ENCODE measurements at regions not wholly inside any gene's neighbourhood (a gene's known extent, or its start where the extent isn't known, plus 50 kb on each side); places are given as distances from the start of the nearest gene placed in this dataset.

- no peak for TF ChIP-seq CHD4 (IDR thresholded peaks at IDR 0.05; ENCODE audit: borderline replicate concordance)
- no peak for TF ChIP-seq CTCF (IDR thresholded peaks at IDR 0.05)
- TF ChIP-seq HOXB13 (CRISPR knock-in tag; IDR thresholded peaks at IDR 0.05; ENCODE audit: low read depth): no peak
Measured at GRCh38 chr1:2891923-2892448, 90.5 kb upstream of the TTC34 start.

All from A549 (cell line).